GM08714 (cell line): ENCODE measurements at regions not wholly inside any gene's neighbourhood (a gene's known extent, or its start where the extent isn't known, plus 50 kb on each side); places are given as distances from the start of the nearest gene placed in this dataset.
"Not testable (repeated sequence)": the region's sequence is repeated elsewhere in the genome, so short reads cannot be mapped to it uniquely, and the experiment has no call there.

ENCODE experiments used
- H3K4me3 ChIP-seq: fragments of 200-500 bp; sonication (Bioruptor generic); 2 replicates; pipeline ENCODE4 v1.5.1; 2014; ENCODE audit warnings: mild to moderate bottlenecking, low read length, inconsistent platforms
- ZNF274 ChIP-seq: IDR thresholded peaks from 2 replicates; pipeline ENCODE4 v1.6.1; 2012; ENCODE audit warnings: mild to moderate bottlenecking, low read depth, low read length

DNA sequence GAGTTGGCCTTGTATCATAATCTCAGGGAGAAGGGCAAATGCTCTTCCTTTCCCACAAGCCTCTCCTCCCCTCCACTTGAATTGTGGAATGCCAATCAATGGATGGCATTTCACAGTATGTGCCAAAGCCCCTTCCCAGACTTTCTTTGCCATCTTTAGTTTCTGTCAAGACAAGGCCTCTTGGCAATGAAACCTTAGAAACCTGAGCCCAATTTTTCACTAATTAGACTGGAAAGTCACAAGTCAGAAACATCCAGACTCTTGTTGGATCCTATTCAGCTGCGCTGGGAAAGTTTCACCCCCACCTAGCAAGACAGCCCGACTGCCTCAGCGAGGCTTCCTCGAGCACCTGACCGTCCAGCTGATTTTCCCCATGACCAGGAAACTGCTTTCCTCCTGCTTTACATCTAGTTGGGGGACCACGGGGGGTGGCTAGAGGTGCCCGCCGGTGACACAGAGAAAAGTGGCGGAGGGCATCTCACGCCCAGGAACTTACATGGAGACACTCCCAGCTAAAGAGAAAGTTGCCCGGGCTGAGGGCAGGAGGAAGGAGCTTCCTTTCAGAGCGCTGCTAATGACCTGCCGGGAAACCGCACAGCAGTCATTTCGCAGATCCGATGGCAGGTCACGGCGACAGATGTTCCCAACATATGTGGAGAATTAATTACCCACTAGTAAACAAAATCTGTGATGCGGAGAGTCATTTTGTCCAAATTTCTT, 302.6 kb upstream of the RRP15 start:
- TF ChIP-seq ZNF274: no peak
- H3K4me3 ChIP-seq: no peak overlapping the region

- no peak overlapping the region for H3K4me3 ChIP-seq
- no peak for TF ChIP-seq ZNF274
These were observed 302.1 kb upstream of the RRP15 start for GRCh38 chr1:217983051-217983375.

DNA sequence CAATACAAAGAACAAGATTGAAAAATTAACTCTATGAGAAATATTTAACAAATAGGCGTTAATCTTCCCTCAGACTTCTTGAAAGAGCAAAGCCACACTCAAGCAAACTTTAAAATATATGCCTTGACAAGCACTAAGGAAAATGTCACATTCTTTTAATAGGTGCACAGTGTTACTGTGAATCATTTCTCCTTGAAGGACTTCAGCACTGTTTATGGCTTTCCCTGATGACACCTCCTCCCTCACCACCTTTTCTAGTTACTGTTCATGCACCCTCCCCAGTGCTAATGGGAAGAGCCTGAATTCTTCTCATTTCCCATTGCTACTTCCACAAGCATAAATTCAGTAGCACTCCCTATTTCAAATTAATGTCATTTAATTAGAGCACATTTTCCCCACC, 299.5 kb upstream of the RRP15 start:
- no peak overlapping the region for H3K4me3 ChIP-seq
- no peak for TF ChIP-seq ZNF274

GRCh38 chr1:217989510-217989909, 295.6 kb upstream of the RRP15 start:
- H3K4me3 ChIP-seq: no peak overlapping the region
- no peak for TF ChIP-seq ZNF274

DNA sequence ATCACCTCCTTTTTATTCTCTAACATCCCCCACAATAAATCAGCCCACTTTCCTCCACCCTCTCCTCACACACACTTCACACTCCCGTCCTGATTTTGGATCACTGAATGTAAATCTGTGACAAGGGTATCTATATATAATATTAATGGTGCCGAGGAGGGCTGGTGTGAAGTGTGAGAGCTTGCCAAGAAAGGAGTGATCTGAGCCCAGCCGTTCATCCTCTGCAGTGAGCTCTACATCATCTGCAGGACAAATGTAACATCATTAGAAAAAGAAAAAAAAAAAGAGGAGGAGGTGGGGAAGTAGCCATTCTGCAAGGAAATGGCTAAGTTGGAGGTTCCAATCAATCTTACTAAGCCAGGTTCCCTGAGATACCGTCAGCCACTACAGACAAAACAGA, 291.7 kb upstream of the RRP15 start:
- no peak for TF ChIP-seq ZNF274

DNA sequence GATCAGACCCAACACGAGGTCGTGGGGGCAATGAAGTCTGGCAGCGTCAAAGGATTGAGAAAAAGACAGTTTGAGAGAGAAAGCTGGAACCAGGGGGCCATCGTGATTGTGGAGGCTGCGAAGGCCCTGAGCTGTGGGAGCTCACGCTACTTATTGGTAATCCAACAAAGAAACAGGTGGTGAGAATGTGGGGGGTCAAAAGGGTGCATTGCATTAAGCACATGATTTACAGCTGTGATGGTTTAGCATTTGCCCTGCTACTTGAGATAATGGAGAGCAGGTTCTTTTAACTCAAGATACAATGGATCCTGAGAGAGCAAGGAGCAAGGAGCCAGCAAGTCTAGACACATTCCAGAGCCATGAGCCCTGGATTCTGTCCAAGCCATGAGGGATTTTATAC, 276.8 kb upstream of the RRP15 start:
- not testable (repeated sequence) for H3K4me3 ChIP-seq

More for the DNA sequence above, 291.7 kb upstream of the RRP15 start:
- no peak overlapping the region for H3K4me3 ChIP-seq

GRCh38 chr1:218015106-218015505, 270.0 kb upstream of the RRP15 start:
- H3K4me3 ChIP-seq: not testable (repeated sequence)

GRCh38 chr1:218024211-218024720, 260.8 kb upstream of the RRP15 start:
- TF ChIP-seq ZNF274: no peak
- no peak overlapping the region for H3K4me3 ChIP-seq

DNA sequence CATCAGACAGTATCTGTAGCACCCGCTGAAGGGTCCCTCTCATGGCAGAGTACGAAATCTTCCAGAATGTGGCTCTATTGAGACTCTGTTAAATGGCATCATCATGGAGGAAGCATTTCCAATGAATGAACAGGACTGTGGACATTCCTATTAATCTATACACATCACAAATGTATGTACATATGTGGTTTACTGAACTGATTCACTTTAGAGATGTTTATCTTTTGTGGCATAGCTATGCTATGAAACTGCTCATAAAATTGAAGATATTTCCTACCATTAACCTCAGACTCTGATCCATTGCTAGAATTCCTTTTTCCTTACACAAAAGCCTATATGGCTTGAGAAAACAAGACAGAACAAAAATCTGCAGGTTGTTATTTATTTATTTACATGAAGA, 259.6 kb upstream of the RRP15 start:
- H3K4me3 ChIP-seq: no peak overlapping the region
- no peak for TF ChIP-seq ZNF274

- no peak overlapping the region for H3K4me3 ChIP-seq
- TF ChIP-seq ZNF274: no peak
These were observed 257.9 kb upstream of the RRP15 start for GRCh38 chr1:218027152-218027551.

GRCh38 chr1:218030846-218031245, 254.2 kb upstream of the RRP15 start:
- no peak for TF ChIP-seq ZNF274
- no peak overlapping the region for H3K4me3 ChIP-seq

- H3K4me3 ChIP-seq: no peak overlapping the region
- TF ChIP-seq ZNF274: no peak
These were observed 253.2 kb upstream of the RRP15 start for GRCh38 chr1:218031901-218032300.

DNA sequence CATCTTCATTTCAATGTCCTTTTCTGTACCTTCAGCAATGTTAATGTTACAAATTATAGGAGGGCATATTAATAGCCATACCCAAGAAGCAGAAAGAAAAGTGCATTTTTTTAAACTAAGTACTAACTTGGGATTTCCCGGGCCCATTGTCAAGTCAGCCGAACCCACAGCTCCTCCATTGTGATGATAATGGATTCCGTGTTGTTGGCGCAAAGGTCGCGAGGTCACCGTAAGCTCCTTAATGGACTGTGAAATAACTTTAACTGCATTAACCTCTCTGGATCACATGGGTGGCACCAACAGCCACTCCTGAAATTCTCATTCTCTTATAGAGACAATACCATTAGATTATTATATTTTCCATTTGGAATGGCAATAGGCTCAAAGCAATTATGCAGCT, 250.6 kb upstream of the RRP15 start:
- TF ChIP-seq ZNF274: no peak
- no peak overlapping the region for H3K4me3 ChIP-seq

GRCh38 chr1:218048828-218049420, 236.2 kb upstream of the RRP15 start:
- no peak overlapping the region for H3K4me3 ChIP-seq
- TF ChIP-seq ZNF274: no peak

DNA sequence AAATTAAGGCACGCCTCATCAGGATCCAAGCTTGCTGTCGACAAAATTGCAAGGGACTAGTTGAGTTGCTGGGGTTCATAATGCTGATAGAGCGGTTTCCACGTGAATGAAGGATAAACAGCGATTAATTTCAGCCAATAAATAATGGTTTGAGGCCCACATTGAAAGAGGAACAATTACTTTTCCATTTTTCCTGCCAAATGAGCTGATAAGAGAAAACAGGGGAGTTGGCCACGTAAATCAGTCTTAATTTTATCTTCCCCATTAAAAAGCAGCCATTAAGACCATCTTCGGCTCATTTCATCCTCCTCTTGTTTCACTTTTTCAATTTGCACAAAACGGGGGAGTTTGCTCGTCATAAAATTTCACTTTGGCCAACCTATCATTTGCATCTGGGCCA, 235.5 kb upstream of the RRP15 start:
- no peak for TF ChIP-seq ZNF274
- no peak overlapping the region for H3K4me3 ChIP-seq

- no peak overlapping the region for H3K4me3 ChIP-seq
- TF ChIP-seq ZNF274: no peak
These were observed 226.4 kb upstream of the RRP15 start for GRCh38 chr1:218058730-218059129.

GRCh38 chr1:218064426-218064825, 220.7 kb upstream of the RRP15 start:
- H3K4me3 ChIP-seq: no peak overlapping the region
- TF ChIP-seq ZNF274: no peak
